GM23248 (cell line): ENCODE measurements at regions not wholly inside any gene's neighbourhood (a gene's known extent, or its start where the extent isn't known, plus 50 kb on each side); places are given as distances from the start of the nearest gene placed in this dataset.

Source experiments
- EZH2 ChIP-seq: fragments of 200-600 bp; sonication (generic); IDR thresholded peaks from 2 replicates; pipeline ENCODE4 v1.6.1; 2018; ENCODE audit warnings: antibody characterized with exemption, mild to moderate bottlenecking; ENCODE audit not compliant: insufficient read depth, poor library complexity, severe bottlenecking
- EZH2phosphoT487 ChIP-seq: fragments of 200-600 bp; sonication (generic); IDR thresholded peaks from 2 replicates; pipeline ENCODE4 v1.6.1; 2018; ENCODE audit warnings: antibody characterized with exemption, moderate library complexity, mild to moderate bottlenecking, low read depth; ENCODE audit not compliant: insufficient read depth

DNA sequence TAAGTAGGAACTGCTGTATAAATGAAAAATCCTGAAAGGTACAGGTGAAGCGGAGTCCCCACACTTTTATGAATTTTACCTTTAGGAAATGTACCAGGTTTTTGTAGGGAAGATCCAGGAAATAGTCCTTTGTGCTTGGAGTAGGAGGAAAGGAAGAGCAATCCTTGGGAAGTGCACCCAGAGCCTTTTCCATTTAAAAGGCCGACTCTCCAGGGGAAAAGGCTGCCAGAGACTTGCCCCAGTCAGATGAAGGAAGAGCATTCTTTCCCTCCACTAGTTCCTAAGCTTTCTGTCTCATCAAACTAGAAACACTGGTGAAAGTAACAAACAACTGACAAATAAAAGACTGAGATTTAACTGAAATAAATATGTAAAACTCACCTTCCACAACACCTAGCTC lies 779.4 kb upstream of the CDH6 start:
- TF ChIP-seq EZH2 (no peak), EZH2phosphoT487 (no peak)
